GM12878 (cell line): ENCODE measurements at regions not wholly inside any gene's neighbourhood (a gene's known extent, or its start where the extent isn't known, plus 50 kb on each side); places are given as distances from the start of the nearest gene placed in this dataset.

Experiments
- ATAC-seq: fragments of 200-7000 bp; cut with Tn5 transposase; 3 replicates; pipeline ENCODE4 v1.9.1; 2020; ENCODE audit warnings: mild to moderate bottlenecking, moderate library complexity
- BruUV-seq: library from RNA; stranded (reverse); fragments of 400-500 nt; replicated peaks from 2 replicates; lab custom pipeline; 2021; lab: Mats Ljungman, UMichigan
- CTCF ChIA-PET: fragments of 300-600 bp; sonication (Branson Sonifier 250); formaldehyde crosslinking; extraction: SDS; loops from one replicate; lab custom pipeline; 2021; ENCODE audit warnings: inconsistent platforms; lab: Yijun Ruan, JAX
- POLR2A ChIA-PET: fragments of 350-600 bp; formaldehyde crosslinking; extraction: SDS; loops from one replicate; lab custom pipeline; 2021; ENCODE audit warnings: inconsistent platforms; lab: Charles Lee
- RAD21 ChIA-PET: fragments of 300-600 bp; sonication (Branson Sonifier 250); formaldehyde crosslinking; loops from one replicate; lab custom pipeline; 2023; ENCODE audit warnings: antibody characterized with exemption; ENCODE audit not compliant: unreplicated experiment; lab: Charles Lee
- SMC1A ChIA-PET: fragments of 300-600 bp; sonication (Branson Sonifier 250); formaldehyde crosslinking; loops from one replicate; lab custom pipeline; 2023; ENCODE audit not compliant: unreplicated experiment, uncharacterized antibody; lab: Charles Lee
- DNase-seq: peaks from one replicate; pipeline ENCODE4 v3.0.0-alpha.2; 2011; ENCODE audit warnings: low read depth, low spot score
- FAIRE-seq: peaks from 3 replicates; lab custom pipeline; 2011; peaks lifted over from hg19 to GRCh38; lab: Jason Lieb, UNC
- H2AFZ ChIP-seq: 2 replicates; pipeline ENCODE4 v1.6.0; 2011; ENCODE audit warnings: low read depth, low read length, control low read depth; ENCODE audit not compliant: control insufficient read depth
- H3K27ac ChIP-seq: 2 replicates; pipeline ENCODE4 v1.5.1; 2011; ENCODE audit warnings: control low read depth; ENCODE audit not compliant: control insufficient read depth, insufficient read depth
- H3K27me3 ChIP-seq, 2 experiments: replicated peaks in 1 of 2; 2 replicates each; pipeline versions ENCODE4 v1.6.0 to v1.6.1; 2011; ENCODE audit warnings: low read length in 1 of 2; ENCODE audit not compliant: control insufficient read depth in 2 of 2, insufficient read depth in 2 of 2
- H3K36me3 ChIP-seq, 2 experiments: 2 replicates each; pipeline ENCODE4 v1.5.1; 2011; ENCODE audit warnings: low read length in 1 of 2; ENCODE audit not compliant: control insufficient read depth in 2 of 2, insufficient read depth in 2 of 2
- H3K4me1 ChIP-seq: 2 replicates; pipeline ENCODE4 v1.6.1; 2011; ENCODE audit warnings: mild to moderate bottlenecking, low read length, moderate library complexity, mixed read lengths; ENCODE audit not compliant: control insufficient read depth, insufficient read depth
- H3K4me2 ChIP-seq: 2 replicates; pipeline ENCODE4 v1.6.0; 2011; ENCODE audit warnings: control low read depth; ENCODE audit not compliant: control insufficient read depth, insufficient read depth
- H3K4me3 ChIP-seq: fragments of 200-600 bp; sonication (generic); 2 replicates; pipeline ENCODE4 v1.5.1; 2016
- H3K79me2 ChIP-seq: 2 replicates; pipeline ENCODE4 v1.6.0; 2011; ENCODE audit warnings: low read length; ENCODE audit not compliant: control insufficient read depth, insufficient read depth
- H3K9ac ChIP-seq: 2 replicates; pipeline ENCODE4 v1.8.0; 2011; ENCODE audit warnings: low read length, control low read depth, mixed read lengths; ENCODE audit not compliant: control insufficient read depth, insufficient read depth
- H3K9me3 ChIP-seq: replicated peaks from 3 replicates; pipeline ENCODE4 v1.5.1; 2011; ENCODE audit warnings: mild to moderate bottlenecking, low read length; ENCODE audit not compliant: control insufficient read depth, insufficient read depth
- H4K20me1 ChIP-seq: 2 replicates; pipeline ENCODE4 v1.6.0; 2011; ENCODE audit not compliant: control insufficient read depth, insufficient read depth
- E2F4 ChIP-seq: IDR thresholded peaks from 2 replicates; pipeline ENCODE4 v1.6.1; 2012; ENCODE audit warnings: low read depth, low read length, improper control_type of control experiment
- FOXK2 ChIP-seq: fragments of 450-650 bp; IDR thresholded peaks from 2 replicates; pipeline ENCODE4 v1.6.1; 2017; ENCODE audit warnings: mild to moderate bottlenecking, moderate library complexity
- MYB ChIP-seq: fragments of 150-350 bp; IDR thresholded peaks from 2 replicates; pipeline ENCODE4 v1.6.1; 2014; ENCODE audit warnings: mild to moderate bottlenecking, low read depth, low read length, borderline replicate concordance
- MYC ChIP-seq: IDR thresholded peaks from 2 replicates; pipeline ENCODE4 v1.6.1; 2011; ENCODE audit warnings: mild to moderate bottlenecking, low read length, moderate library complexity, inconsistent platforms; ENCODE audit not compliant: insufficient read depth, insufficient replicate concordance, insufficient read length, severe bottlenecking
- PML ChIP-seq: IDR thresholded peaks from 2 replicates; pipeline ENCODE4 v1.6.1; 2012; ENCODE audit warnings: low read length, inconsistent platforms
- RAD21 ChIP-seq: IDR thresholded peaks from 2 replicates; pipeline ENCODE4 v1.6.1; 2011; ENCODE audit warnings: mild to moderate bottlenecking, low read depth, low read length, moderate library complexity; ENCODE audit not compliant: insufficient read depth
- TBL1XR1 ChIP-seq: IDR thresholded peaks from 2 replicates; pipeline ENCODE4 v1.6.1; 2012; ENCODE audit warnings: low read depth, low read length, improper control_type of control experiment
- WRNIP1 ChIP-seq: IDR thresholded peaks from 2 replicates; pipeline ENCODE4 v1.6.1; 2011; ENCODE audit warnings: low read depth, low read length, improper control_type of control experiment, borderline replicate concordance
- WGBS: methylation state at CpG from one replicate; pipeline ENCODE4 v1.1.6; 2016; ENCODE audit warnings: low lambda C conversion rate; ENCODE audit not compliant: insufficient replicate concordance, insufficient coverage; ENCODE audit errors: missing lambda C conversion rate; 5-methylcytosine and 5-hydroxymethylcytosine counted together
- in situ Hi-C: fragments of 300-500 bp; cut with MboI; formaldehyde crosslinking; loops from 9 replicates; pipeline ENCODE4 v1.14.3; 2018; ENCODE audit warnings: mixed read lengths
- intact Hi-C: fragments of 100-400 bp; cut with micrococcal nuclease; formaldehyde crosslinking; loops from one replicate; pipeline ENCODE4 v1.14.2; 2022; ENCODE audit not compliant: unreplicated experiment

- Histone ChIP-seq H3K4me2 (no peak overlapping the region), H3K9ac (no peak overlapping the region), H3K27me3 (no peaks in the 10 kb centered on the region), H3K9me3 (no peaks in the 10 kb centered on the region), H3K79me2 (no peaks in the 10 kb centered on the region), H3K36me3 (no peaks in the 10 kb centered on the region), H3K4me3 (no peak overlapping the region), H2AFZ (no peak overlapping the region), H4K20me1 (no peaks in the 10 kb centered on the region), H3K27ac (no peak overlapping the region), H3K4me1 (no peaks in the 10 kb centered on the region)
- SMC1A ChIA-PET = interaction anchor here (1.0 to 1.6 kb wide), 4 partner anchors 9 to 115 kb away, joined by 3 to 5 read pairs (median 4); no protein-coding TSS in a partner anchor
- intact Hi-C loops = no loop called here
- in situ Hi-C loops = no loop called here
- FAIRE-seq = no peak
- DNase-seq = no peak
- WGBS = 18% methylated on average over 2 of the region's 2 CpGs
- CTCF ChIA-PET = interaction anchor here (1.1 to 1.2 kb wide), 2 partner anchors 13 to 117 kb away, joined by 3 read pairs; no protein-coding TSS in a partner anchor
- ATAC-seq = no peak
- RAD21 ChIA-PET = no interaction called here
- BruUV-seq = no TSS peak
- no peak for TF ChIP-seq FOXK2
- TF ChIP-seq MYC = no peak
- TF ChIP-seq RAD21 = no peak
- TF ChIP-seq TBL1XR1 = no peak
- POLR2A ChIA-PET = no interaction called here
Observed at GRCh38 chr9:99348289-99348688, 126.2 kb downstream of the SEC61B start.

- intact Hi-C loops = no loop called here
- no peak overlapping the region for H3K4me3 ChIP-seq
- no peak for DNase-seq
- in situ Hi-C loops = no loop called here
- FAIRE-seq = no peak
- H3K9ac ChIP-seq = no peak overlapping the region
- RAD21 ChIA-PET = interaction anchor here (1.0 kb wide), 1 partner anchor 166 kb away, joined by 5 read pairs; no protein-coding TSS in a partner anchor
- no TSS peak for BruUV-seq
- H2AFZ ChIP-seq = no peak overlapping the region
- H3K4me1 ChIP-seq = no peaks in the 10 kb centered on the region
- no peak for TF ChIP-seq PML
- no peak for TF ChIP-seq WRNIP1
- TF ChIP-seq MYB = no peak
- TF ChIP-seq E2F4 = no peak
- TF ChIP-seq, all 136 proteins: peak for 0
- no peaks in the 10 kb centered on the region for H3K27me3 ChIP-seq
- POLR2A ChIA-PET = no interaction called here
- H3K4me2 ChIP-seq = no peak overlapping the region
- H3K27ac ChIP-seq = no peak overlapping the region
- no peaks in the 10 kb centered on the region for H3K9me3 ChIP-seq
- H4K20me1 ChIP-seq = no peaks in the 10 kb centered on the region
- no peak for ATAC-seq
- SMC1A ChIA-PET = interaction anchor here (0.6 to 1.6 kb wide), 5 partner anchors 11 to 164 kb away, joined by 3 to 4 read pairs (median 3); no protein-coding TSS in a partner anchor
- 97% methylated on average over 2 of the region's 2 CpGs for WGBS
- CTCF ChIA-PET = interaction anchor here (1.3 kb wide), 1 partner anchor 187 kb away, joined by 3 read pairs; no protein-coding TSS in a partner anchor
- H3K79me2 ChIP-seq = no peaks in the 10 kb centered on the region
- H3K36me3 ChIP-seq = no peaks in the 10 kb centered on the region
Observed at GRCh38 chr9:99349870-99350269, 127.8 kb downstream of the SEC61B start.
